Breast epithelium (tissue), 3 donors: ENCODE measurements at regions not wholly inside any gene's neighbourhood (a gene's known extent, or its start where the extent isn't known, plus 50 kb on each side); places are given as distances from the start of the nearest gene placed in this dataset.

Source experiments
- CTCF ChIP-seq, 3 donors: fragments of 450-650 bp; IDR thresholded peaks; one replicate each; pipeline ENCODE4 v1.5.1; 2016 to 2017; ENCODE audit warnings: antibody characterized with exemption in 3 of 3, mild to moderate bottlenecking in 3 of 3, moderate library complexity in 3 of 3
- POLR2A ChIP-seq: fragments of 450-650 bp; IDR thresholded peaks from one replicate; pipeline ENCODE4 v1.6.1; 2016; ENCODE audit warnings: antibody characterized with exemption, mild to moderate bottlenecking, moderate library complexity

- TF ChIP-seq POLR2A: no peak
- no peak for TF ChIP-seq CTCF (IDR thresholded peaks at IDR 0.05)
These were observed 126.6 kb downstream of the AKAP11 start for GRCh38 chr13:42398533-42398932.
